ENCODE measurements at regions not wholly inside any gene's neighbourhood (a gene's known extent, or its start where the extent isn't known, plus 50 kb on each side); places are given as distances from the start of the nearest gene placed in this dataset.

DNA sequence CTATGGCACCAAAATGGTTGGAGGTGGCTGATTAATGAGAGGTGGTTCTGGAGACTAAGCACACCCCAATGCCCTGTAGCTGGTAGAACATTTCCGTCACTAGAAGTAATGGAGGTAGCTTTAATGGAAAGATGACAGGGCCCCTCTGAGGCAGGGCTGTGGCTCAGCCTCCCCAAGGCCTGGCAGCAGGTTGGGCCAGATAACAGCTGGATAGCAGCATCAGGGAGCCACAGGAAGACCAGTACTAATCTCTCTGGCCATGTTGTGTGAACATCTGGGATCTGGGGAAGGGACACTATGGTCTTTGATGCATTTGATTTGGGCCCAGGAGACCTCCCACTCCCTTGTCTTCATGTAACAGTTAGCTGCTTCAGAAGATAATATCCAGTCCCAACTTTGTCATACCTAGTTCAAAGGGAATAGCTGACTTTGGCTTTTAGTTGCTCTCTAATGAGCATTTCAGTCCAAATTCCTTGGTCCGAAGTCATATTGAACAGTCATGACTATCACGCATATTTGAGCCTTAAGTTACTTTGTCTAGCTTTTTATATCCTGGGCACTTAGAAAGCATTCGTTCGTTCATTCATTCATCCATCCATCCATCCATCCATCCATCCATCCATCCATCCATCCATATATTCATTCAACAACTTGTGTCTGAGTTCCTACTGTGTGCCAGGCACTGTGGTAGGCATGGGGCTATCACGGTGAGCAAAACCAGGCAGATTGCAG is 53.0 kb upstream of the LMO2 start:
- Histone ChIP-seq H3K9ac (ENCODE audit: low read length) (no peak overlapping the region), H3K27ac (ENCODE audit: low read length) (no peak overlapping the region), H3K9me2 (ENCODE audit: insufficient read depth, low read length) (no peaks in the 10 kb centered on the region), H3K79me2 (replicated peaks; ENCODE audit: insufficient read depth, low read length) (no peaks in the 10 kb centered on the region), H3K27me3 (ENCODE audit: insufficient read depth, low read depth, low read length) (no peaks in the 10 kb centered on the region), H2AFZ (ENCODE audit: low read depth, low read length) (no peak overlapping the region), H3F3A (ENCODE audit: insufficient read depth, low read length, poor library complexity, severe bottlenecking) (no peaks in the 10 kb centered on the region), H3K4me3 (ENCODE audit: low read length) (no peak overlapping the region), H4K20me1 (ENCODE audit: insufficient read depth) (no peaks in the 10 kb centered on the region), H3K4me2 (ENCODE audit: low read length) (no peak overlapping the region), H3K36me3 (ENCODE audit: insufficient read depth, low read length) (no peaks in the 10 kb centered on the region), H3K9me3 (ENCODE audit: low read length) (no peaks in the 10 kb centered on the region)
- TF ChIP-seq, protein P1, sequence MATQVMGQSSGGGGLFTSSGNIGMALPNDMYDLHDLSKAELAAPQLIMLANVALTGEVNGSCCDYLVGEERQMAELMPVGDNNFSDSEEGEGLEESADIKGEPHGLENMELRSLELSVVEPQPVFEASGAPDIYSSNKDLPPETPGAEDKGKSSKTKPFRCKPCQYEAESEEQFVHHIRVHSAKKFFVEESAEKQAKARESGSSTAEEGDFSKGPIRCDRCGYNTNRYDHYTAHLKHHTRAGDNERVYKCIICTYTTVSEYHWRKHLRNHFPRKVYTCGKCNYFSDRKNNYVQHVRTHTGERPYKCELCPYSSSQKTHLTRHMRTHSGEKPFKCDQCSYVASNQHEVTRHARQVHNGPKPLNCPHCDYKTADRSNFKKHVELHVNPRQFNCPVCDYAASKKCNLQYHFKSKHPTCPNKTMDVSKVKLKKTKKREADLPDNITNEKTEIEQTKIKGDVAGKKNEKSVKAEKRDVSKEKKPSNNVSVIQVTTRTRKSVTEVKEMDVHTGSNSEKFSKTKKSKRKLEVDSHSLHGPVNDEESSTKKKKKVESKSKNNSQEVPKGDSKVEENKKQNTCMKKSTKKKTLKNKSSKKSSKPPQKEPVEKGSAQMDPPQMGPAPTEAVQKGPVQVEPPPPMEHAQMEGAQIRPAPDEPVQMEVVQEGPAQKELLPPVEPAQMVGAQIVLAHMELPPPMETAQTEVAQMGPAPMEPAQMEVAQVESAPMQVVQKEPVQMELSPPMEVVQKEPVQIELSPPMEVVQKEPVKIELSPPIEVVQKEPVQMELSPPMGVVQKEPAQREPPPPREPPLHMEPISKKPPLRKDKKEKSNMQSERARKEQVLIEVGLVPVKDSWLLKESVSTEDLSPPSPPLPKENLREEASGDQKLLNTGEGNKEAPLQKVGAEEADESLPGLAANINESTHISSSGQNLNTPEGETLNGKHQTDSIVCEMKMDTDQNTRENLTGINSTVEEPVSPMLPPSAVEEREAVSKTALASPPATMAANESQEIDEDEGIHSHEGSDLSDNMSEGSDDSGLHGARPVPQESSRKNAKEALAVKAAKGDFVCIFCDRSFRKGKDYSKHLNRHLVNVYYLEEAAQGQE (IDR thresholded peaks at IDR 0.05; ENCODE audit: borderline replicate concordance), result no peak
- TF ChIP-seq RAD21 (conservative IDR thresholded peaks at IDR 0.05) (no peak), MXI1 (conservative IDR thresholded peaks at IDR 0.05; ENCODE audit: poor library complexity, severe bottlenecking) (no peak), EP300 (conservative IDR thresholded peaks at IDR 0.05; ENCODE audit: poor library complexity, severe bottlenecking) (no peak), EZH2 (IDR thresholded peaks at IDR 0.05; ENCODE audit: borderline replicate concordance, insufficient read depth, low read length, poor library complexity, severe bottlenecking) (no peak), SMC3 (conservative IDR thresholded peaks at IDR 0.05; ENCODE audit: poor library complexity) (no peak), TAF1 (IDR thresholded peaks at IDR 0.05; ENCODE audit: low read depth) (no peak), POLR2AphosphoS5 (IDR thresholded peaks at IDR 0.05) (no peak)
- TF ChIP-seq, protein P2, sequence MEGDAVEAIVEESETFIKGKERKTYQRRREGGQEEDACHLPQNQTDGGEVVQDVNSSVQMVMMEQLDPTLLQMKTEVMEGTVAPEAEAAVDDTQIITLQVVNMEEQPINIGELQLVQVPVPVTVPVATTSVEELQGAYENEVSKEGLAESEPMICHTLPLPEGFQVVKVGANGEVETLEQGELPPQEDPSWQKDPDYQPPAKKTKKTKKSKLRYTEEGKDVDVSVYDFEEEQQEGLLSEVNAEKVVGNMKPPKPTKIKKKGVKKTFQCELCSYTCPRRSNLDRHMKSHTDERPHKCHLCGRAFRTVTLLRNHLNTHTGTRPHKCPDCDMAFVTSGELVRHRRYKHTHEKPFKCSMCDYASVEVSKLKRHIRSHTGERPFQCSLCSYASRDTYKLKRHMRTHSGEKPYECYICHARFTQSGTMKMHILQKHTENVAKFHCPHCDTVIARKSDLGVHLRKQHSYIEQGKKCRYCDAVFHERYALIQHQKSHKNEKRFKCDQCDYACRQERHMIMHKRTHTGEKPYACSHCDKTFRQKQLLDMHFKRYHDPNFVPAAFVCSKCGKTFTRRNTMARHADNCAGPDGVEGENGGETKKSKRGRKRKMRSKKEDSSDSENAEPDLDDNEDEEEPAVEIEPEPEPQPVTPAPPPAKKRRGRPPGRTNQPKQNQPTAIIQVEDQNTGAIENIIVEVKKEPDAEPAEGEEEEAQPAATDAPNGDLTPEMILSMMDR (IDR thresholded peaks at IDR 0.05; ENCODE audit: poor library complexity, severe bottlenecking), result no peak

DNA sequence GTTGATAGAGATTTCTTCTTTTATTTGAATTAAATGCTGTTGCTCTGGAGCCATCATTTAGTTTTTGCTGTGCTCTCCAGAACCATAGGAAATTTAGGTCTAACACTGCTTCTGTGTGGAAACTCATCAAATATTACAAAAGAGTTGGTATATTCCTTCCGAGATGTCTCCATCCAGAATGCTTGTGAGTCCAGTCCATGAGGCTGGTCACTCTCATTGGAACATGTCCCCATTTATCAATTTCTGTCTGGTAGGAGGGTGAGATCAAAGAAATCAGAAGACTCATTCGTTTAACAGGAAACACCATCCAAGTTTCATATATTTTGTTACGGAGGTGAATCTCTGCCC is 52.4 kb upstream of the LMO2 start:
- Histone ChIP-seq H3K4me3 (ENCODE audit: low read length) (no peak overlapping the region), H3K9ac (ENCODE audit: low read length) (no peak overlapping the region), H3K79me2 (replicated peaks; ENCODE audit: insufficient read depth, low read length) (no peaks in the 10 kb centered on the region), H3K9me3 (ENCODE audit: low read length) (no peaks in the 10 kb centered on the region), H3K4me2 (ENCODE audit: low read length) (no peak overlapping the region), H3K36me3 (ENCODE audit: insufficient read depth, low read length) (no peaks in the 10 kb centered on the region), H4K20me1 (ENCODE audit: insufficient read depth) (no peaks in the 10 kb centered on the region), H3K27ac (ENCODE audit: low read length) (no peak overlapping the region), H3F3A (ENCODE audit: insufficient read depth, low read length, poor library complexity, severe bottlenecking) (no peaks in the 10 kb centered on the region), H3K27me3 (ENCODE audit: insufficient read depth, low read depth, low read length) (no peaks in the 10 kb centered on the region), H2AFZ (ENCODE audit: low read depth, low read length) (no peak overlapping the region), H3K9me2 (ENCODE audit: insufficient read depth, low read length) (no peaks in the 10 kb centered on the region)
- TF ChIP-seq EZH2 (IDR thresholded peaks at IDR 0.05; ENCODE audit: borderline replicate concordance, insufficient read depth, low read length, poor library complexity, severe bottlenecking) (no peak), EP300 (conservative IDR thresholded peaks at IDR 0.05; ENCODE audit: poor library complexity, severe bottlenecking) (no peak), RAD21 (conservative IDR thresholded peaks at IDR 0.05) (no peak), MXI1 (conservative IDR thresholded peaks at IDR 0.05; ENCODE audit: poor library complexity, severe bottlenecking) (no peak), TAF1 (IDR thresholded peaks at IDR 0.05; ENCODE audit: low read depth) (no peak), POLR2AphosphoS5 (IDR thresholded peaks at IDR 0.05) (no peak), SMC3 (conservative IDR thresholded peaks at IDR 0.05; ENCODE audit: poor library complexity) (no peak)
- TF ChIP-seq, protein P2 (IDR thresholded peaks at IDR 0.05; ENCODE audit: poor library complexity, severe bottlenecking), result no peak
- TF ChIP-seq, protein P1 (IDR thresholded peaks at IDR 0.05; ENCODE audit: borderline replicate concordance), result no peak
